Bronchial epithelial cell (primary cell): ENCODE measurements at regions not wholly inside any gene's neighbourhood (a gene's known extent, or its start where the extent isn't known, plus 50 kb on each side); places are given as distances from the start of the nearest gene placed in this dataset.

ENCODE experiments used
- DNase-seq: peaks from one replicate; pipeline ENCODE4 v3.0.0-alpha.2; 2010; ENCODE audit warnings: low read depth
- FAIRE-seq: peaks from 2 replicates; lab custom pipeline; 2011; peaks lifted over from hg19 to GRCh38; lab: Jason Lieb, UNC
- H3K27me3 ChIP-seq: 2 replicates; pipeline ENCODE4 v1.5.1; 2011; ENCODE audit warnings: low read length; ENCODE audit not compliant: control insufficient read depth, insufficient read depth
- H3K36me3 ChIP-seq: 2 replicates; pipeline ENCODE4 v1.5.1; 2011; ENCODE audit warnings: low read length; ENCODE audit not compliant: control insufficient read depth, insufficient read depth
- H3K4me3 ChIP-seq: 2 replicates; pipeline ENCODE4 v1.5.1; 2011; ENCODE audit warnings: mild to moderate bottlenecking, low read depth, low read length, control low read depth
- CTCF ChIP-seq: IDR thresholded peaks from 2 replicates; pipeline ENCODE4 v1.5.1; 2011; ENCODE audit warnings: mild to moderate bottlenecking, moderate library complexity, low read length, control low read depth, inconsistent platforms; ENCODE audit not compliant: insufficient read depth, severe bottlenecking

GRCh38 chr12:115667116-115667515 lies 610.4 kb downstream of the MED13L start:
- no peak for TF ChIP-seq CTCF
- no peaks in the 10 kb centered on the region for H3K36me3 ChIP-seq
- DNase-seq (no peak), FAIRE-seq (no peak)
- H3K4me3 ChIP-seq = no peak overlapping the region
- no peaks in the 10 kb centered on the region for H3K27me3 ChIP-seq

GRCh38 chr12:115666168-115666567 lies 611.3 kb downstream of the MED13L start:
- Histone ChIP-seq H3K36me3 (no peaks in the 10 kb centered on the region), H3K27me3 (no peaks in the 10 kb centered on the region), H3K4me3 (no peak overlapping the region)
- TF ChIP-seq CTCF = no peak
- FAIRE-seq (no peak), DNase-seq (no peak)

GRCh38 chr12:115661112-115661511 lies 616.4 kb downstream of the MED13L start:
- Histone ChIP-seq H3K4me3 (no peak overlapping the region), H3K27me3 (no peaks in the 10 kb centered on the region), H3K36me3 (no peaks in the 10 kb centered on the region)
- DNase-seq (no peak), FAIRE-seq (no peak)
- no peak for TF ChIP-seq CTCF

- DNase-seq (no peak), FAIRE-seq (no peak)
- no peaks in the 10 kb centered on the region for H3K27me3 ChIP-seq
- H3K4me3 ChIP-seq = no peak overlapping the region
- no peak for TF ChIP-seq CTCF
- H3K36me3 ChIP-seq = no peaks in the 10 kb centered on the region
These were observed 617.2 kb downstream of the MED13L start for GRCh38 chr12:115660211-115660805.

GRCh38 chr12:115659422-115659821 lies 618.1 kb downstream of the MED13L start:
- FAIRE-seq (no peak), DNase-seq (no peak)
- H3K36me3 ChIP-seq = no peaks in the 10 kb centered on the region
- no peak for TF ChIP-seq CTCF
- H3K27me3 ChIP-seq = no peaks in the 10 kb centered on the region
- no peak overlapping the region for H3K4me3 ChIP-seq
